D341Med (cell line): ENCODE measurements at regions not wholly inside any gene's neighbourhood (a gene's known extent, or its start where the extent isn't known, plus 50 kb on each side); places are given as distances from the start of the nearest gene placed in this dataset.
"Not testable (repeated sequence)": the region's sequence is repeated elsewhere in the genome, so short reads cannot be mapped to it uniquely, and the experiment has no call there.

Source experiments
- DNase-seq: peaks from one replicate; pipeline ENCODE4 v3.0.0; 2012; ENCODE audit warnings: low spot score

GRCh38 chrY:10958122-10958521 lies 1430.4 kb downstream of the TSPY10 start:
- not testable (repeated sequence) for DNase-seq

- no peak for DNase-seq
These were observed 1445.7 kb downstream of the TSPY10 start for GRCh38 chrY:10973422-10973821.

DNA sequence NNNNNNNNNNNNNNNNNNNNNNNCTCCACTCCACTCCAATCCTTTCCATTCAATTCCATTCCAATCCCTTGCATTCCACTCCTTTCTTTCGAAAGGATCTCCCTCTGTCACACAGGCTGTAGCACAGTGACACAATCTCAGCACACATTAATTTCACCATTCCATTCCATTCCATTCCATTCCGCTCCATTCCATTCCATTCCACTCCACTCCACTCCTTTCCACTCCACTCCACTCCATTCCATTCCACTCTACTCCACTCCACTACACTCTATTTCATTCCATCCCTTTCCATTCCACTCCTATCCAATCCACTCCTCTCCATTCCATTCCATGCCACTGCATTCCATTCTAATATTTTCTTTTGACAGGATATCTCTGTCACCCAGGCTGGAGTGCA lies 1459.0 kb downstream of the TSPY10 start:
- DNase-seq, result no peak

DNA sequence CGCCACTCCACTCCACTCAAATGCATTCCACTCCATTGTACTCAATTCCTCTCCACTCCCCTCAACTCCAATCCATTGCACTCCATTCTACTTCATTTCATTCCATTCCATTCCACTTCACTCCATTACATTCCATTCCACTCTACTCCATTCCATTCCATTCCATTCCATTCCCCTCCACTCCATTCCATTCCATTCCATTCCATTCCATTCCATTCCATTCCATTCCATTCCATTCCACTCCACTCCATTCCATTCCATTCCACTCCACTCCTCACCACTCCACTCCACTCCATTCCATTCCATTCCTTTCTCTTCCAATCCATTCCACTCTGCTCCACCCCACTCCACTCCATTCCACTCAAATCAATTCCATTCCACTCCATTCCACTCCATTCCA lies 1459.9 kb downstream of the TSPY10 start:
- no peak for DNase-seq

GRCh38 chrY:10993955-10994354 lies 1466.3 kb downstream of the TSPY10 start:
- DNase-seq, result no peak

- not testable (repeated sequence) for DNase-seq
These were observed 1472.0 kb downstream of the TSPY10 start for GRCh38 chrY:10999715-11000114.

DNA sequence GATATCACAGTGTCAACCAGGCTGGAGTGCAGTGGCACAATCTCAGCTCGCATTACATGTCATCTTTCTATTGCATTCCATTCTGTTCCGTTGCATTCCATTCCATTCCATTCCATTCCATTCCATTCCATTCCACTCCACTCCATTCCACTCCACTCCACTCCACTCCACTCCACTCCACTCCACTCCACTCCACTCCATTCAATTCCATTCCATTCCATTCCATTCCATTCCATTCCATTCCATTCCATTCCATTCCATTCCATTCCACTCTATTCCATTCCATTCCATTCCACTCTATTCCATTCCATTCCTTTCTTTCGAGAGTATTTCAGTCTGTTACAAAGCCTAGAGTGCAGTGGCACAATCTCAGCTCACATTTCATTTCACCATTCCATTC lies 1486.5 kb downstream of the TSPY10 start:
- not testable (repeated sequence) for DNase-seq

DNA sequence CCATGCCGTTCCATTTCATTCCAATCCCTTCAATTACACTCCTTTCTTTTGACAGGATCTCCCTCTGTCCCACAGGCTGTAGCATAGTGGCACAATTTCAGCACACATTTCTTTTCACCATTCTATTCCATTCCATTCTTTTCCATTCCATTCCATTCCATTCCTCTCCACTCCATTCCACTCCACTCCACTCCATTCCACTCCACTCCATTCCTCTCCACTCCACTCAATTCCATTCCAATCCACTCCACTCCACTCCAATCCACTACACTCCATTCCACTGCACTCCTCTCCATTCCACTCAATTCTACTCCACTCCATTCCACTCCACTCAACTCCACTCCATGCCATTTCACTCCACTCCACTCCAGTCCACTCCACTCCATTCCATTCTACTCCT lies 1495.1 kb downstream of the TSPY10 start:
- DNase-seq, result no peak

- no peak for DNase-seq
These were observed 1516.7 kb downstream of the TSPY10 start for GRCh38 chrY:11044234-11044883.

DNA sequence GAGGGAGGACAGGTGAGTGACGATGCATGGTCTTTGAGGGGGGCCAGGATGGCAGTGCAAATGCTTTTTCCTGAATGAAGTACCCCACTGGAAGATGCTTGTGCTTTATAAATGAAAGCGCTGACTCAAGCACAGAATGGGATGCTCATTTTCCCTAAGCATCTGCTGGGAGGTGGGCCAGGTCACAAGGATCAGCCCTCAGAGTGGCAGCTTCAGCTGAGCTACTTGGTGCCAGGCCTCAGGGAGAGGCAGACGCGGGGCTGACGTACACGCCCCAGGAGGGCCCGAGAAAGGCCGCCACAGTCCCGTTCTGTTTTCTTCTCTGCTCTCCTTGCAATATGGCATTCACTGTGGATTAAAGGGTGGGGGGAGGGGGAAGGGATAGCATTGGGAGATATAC lies 1535.8 kb downstream of the TSPY10 start:
- DNase-seq, result no peak

GRCh38 chrY:11063960-11064359 lies 1536.3 kb downstream of the TSPY10 start:
- DNase-seq, result no peak

DNA sequence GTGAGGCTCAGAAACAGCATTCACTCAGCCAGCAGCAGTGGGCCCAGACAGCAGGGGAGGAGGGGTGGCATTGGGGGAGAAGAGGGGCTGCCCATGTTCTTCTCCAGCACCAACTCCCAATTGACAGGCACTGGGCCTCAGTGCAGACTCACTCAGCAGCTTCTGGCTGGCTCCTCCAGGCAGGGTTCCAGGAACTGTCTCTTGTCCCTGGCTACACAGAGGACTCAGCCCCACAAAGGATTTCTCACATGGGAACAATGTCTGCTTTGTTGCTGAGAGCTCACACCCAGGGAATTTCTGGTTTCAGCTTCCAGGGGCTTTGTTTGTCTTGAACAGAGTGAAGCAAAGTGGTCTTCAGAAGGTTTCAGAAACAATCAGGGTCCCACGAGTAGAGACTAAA lies 1536.7 kb downstream of the TSPY10 start:
- no peak for DNase-seq

DNA sequence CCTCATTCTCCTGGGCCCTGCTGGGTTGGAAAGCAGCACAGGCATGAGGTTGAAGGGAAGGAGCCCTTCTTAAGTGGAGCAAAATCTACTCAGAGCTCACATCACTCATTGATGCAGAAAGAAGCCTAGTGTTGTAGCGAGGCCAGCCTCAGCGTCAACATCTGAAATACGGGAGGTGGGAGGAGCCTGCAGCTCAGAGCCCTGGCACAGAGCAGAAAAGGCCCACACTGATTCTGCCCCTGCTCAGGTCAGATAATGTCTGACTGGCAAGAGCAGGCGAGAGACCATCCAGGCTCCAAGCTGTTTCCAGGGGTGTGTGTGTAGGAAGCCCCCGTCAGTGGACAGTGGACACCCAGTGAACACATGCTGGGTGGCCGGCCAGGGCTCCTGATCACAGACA lies 1541.6 kb downstream of the TSPY10 start:
- DNase-seq, result no peak

- DNase-seq, result no peak
These were observed 1542.8 kb downstream of the TSPY10 start for GRCh38 chrY:11070250-11071113.

GRCh38 chrY:11085801-11086200 lies 1558.1 kb downstream of the TSPY10 start:
- DNase-seq, result not testable (repeated sequence)

- DNase-seq, result not testable (repeated sequence)
These were observed 1569.8 kb downstream of the TSPY10 start for GRCh38 chrY:11097498-11097897.

GRCh38 chrY:11098419-11098818 lies 1570.7 kb downstream of the TSPY10 start:
- DNase-seq, result not testable (repeated sequence)

DNA sequence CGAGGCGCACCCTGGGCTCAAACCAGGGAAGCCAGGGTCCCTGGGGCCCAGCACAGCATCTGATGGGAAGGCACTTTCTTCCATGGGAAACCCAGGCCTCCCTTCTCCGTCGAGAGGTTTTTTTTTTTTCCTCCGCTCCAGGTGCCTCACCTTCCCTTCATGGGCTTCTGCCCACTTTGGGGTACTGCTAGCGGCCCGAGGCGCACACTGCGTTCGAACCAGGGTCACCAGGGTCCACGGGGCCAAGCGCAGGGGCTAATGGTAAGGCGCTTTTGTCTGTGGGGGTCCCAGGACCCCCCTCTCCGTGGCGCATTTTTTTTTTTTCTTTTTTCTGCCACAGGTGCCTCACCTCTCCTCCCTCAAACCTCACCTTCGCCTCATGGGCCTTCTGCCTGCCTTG lies 1571.3 kb downstream of the TSPY10 start:
- DNase-seq, result no peak

GRCh38 chrY:11100472-11100871 lies 1572.8 kb downstream of the TSPY10 start:
- not testable (repeated sequence) for DNase-seq

DNA sequence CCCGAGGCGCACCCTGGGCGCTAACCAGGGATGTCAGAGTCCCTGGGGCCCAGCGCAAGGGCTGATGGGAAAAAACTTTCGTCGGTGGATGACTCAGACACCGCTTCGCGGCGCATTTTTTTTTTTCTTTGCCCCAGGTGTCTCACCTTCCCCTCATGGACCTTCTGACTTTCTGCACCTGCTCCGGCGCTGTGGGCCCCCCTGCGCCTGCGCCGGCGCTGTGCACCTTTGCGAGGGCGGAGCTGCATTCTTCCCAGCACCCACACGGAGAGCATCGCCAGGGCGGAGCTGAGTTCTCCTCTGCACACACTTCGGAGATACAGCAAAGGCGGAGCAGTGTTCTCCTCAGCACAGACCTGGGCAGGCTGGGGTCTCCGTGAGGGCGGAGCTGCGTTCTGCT lies 1575.3 kb downstream of the TSPY10 start:
- not testable (repeated sequence) for DNase-seq

- peak; percentile 20 for DNase-seq
These were observed 1579.6 kb downstream of the TSPY10 start for GRCh38 chrY:11107127-11107918.

DNA sequence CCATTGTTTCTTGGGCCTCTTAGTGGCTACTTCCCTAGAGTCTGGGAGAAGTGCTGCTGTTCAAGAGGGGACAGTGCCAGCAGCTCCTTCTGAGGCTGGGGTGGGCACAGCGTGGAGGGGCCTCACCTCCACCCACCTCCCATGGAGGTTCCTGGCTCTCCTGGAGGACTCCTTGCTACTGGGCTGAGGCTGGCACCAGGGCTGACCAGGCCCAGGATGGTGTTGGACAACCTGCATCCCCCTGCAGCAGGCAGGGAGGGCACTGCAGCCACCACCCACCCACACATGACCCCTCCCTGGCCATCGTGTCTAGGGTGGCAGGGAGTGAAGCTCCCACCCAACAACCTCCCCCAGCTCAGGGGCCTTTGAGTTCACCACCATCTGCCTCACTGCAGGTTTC lies 1549.3 kb upstream of the USP9Y start:
- DNase-seq, result not testable (repeated sequence)

DNA sequence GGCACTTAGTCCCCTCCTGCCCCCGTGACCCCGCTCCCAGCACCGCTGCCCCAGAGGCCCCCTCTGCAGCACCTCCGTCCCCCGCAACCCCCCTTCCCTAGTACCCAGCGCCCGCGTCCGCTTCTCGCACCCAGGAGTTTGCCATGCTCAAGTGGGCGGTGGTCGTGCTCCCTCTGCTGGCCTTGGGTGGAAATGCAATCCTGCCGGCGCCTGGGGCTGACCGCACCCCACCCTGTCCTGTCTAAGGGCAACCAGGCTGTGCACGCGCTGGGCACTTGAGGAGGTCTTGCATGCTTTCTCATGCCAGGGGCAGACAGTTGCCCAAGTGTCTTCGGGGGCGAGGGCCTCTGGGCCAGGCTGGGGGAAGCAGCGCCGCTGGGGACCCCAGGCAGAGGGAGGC lies 1544.9 kb upstream of the USP9Y start:
- not testable (repeated sequence) for DNase-seq
